Astrocyte (in vitro differentiated cells and primary cell): ENCODE measurements at regions not wholly inside any gene's neighbourhood (a gene's known extent, or its start where the extent isn't known, plus 50 kb on each side); places are given as distances from the start of the nearest gene placed in this dataset.

ENCODE experiments used
- DNase-seq: peaks from one replicate; pipeline ENCODE4 v3.0.0-alpha.2; 2010; ENCODE audit warnings: low read depth
- FAIRE-seq: peaks from 2 replicates; lab custom pipeline; 2011; peaks lifted over from hg19 to GRCh38; lab: Jason Lieb, UNC
- H2AFZ ChIP-seq: 2 replicates; pipeline ENCODE4 v1.6.0; 2012; ENCODE audit warnings: low read depth, low read length, inconsistent platforms
- H3K27ac ChIP-seq: 2 replicates; pipeline ENCODE4 v1.5.1; 2011; ENCODE audit warnings: low read depth, low read length, inconsistent platforms
- H3K27me3 ChIP-seq: 2 replicates; pipeline ENCODE4 v1.6.0; 2011; ENCODE audit warnings: low read length, inconsistent platforms; ENCODE audit not compliant: insufficient read depth
- H3K36me3 ChIP-seq: 2 replicates; pipeline ENCODE4 v1.5.1; 2011; ENCODE audit warnings: low read length, inconsistent platforms; ENCODE audit not compliant: insufficient read depth
- H3K4me1 ChIP-seq: 2 replicates; pipeline ENCODE4 v1.5.1; 2011; ENCODE audit warnings: low read length, inconsistent platforms; ENCODE audit not compliant: insufficient read depth
- H3K4me2 ChIP-seq: 2 replicates; pipeline ENCODE4 v1.6.0; 2012; ENCODE audit warnings: low read length, inconsistent platforms
- H3K4me3 ChIP-seq: 2 replicates; pipeline ENCODE4 v1.5.1; 2011; ENCODE audit warnings: low read depth, mild to moderate bottlenecking, low read length, inconsistent platforms; ENCODE audit not compliant: insufficient read depth
- H3K79me2 ChIP-seq: 2 replicates; pipeline ENCODE4 v1.6.0; 2012; ENCODE audit warnings: mild to moderate bottlenecking, low read length, inconsistent platforms; ENCODE audit not compliant: insufficient read depth
- H3K9ac ChIP-seq: 2 replicates; pipeline ENCODE4 v1.6.0; 2012; ENCODE audit warnings: mild to moderate bottlenecking, low read length, inconsistent platforms
- H3K9me3 ChIP-seq: 2 replicates; pipeline ENCODE4 v1.5.1; 2012; ENCODE audit warnings: low read depth, mild to moderate bottlenecking, low read length, inconsistent platforms; ENCODE audit not compliant: insufficient read depth
- H4K20me1 ChIP-seq: 2 replicates; pipeline ENCODE4 v1.6.0; 2012; ENCODE audit warnings: low read length, inconsistent platforms; ENCODE audit not compliant: insufficient read depth
- H3K27ac Mint-ChIP-seq: one replicate; pipeline ENCODE4 v1.8.0; 2021; ENCODE audit warnings: mild to moderate bottlenecking, mixed read lengths; ENCODE audit not compliant: unreplicated experiment
- H3K27me3 Mint-ChIP-seq: one replicate; pipeline ENCODE4 v1.8.0; 2021; ENCODE audit warnings: low read depth, mixed read lengths; ENCODE audit not compliant: unreplicated experiment
- H3K36me3 Mint-ChIP-seq: one replicate; pipeline ENCODE4 v1.8.0; 2021; ENCODE audit warnings: low read depth, mixed read lengths; ENCODE audit not compliant: unreplicated experiment
- H3K4me1 Mint-ChIP-seq: one replicate; pipeline ENCODE4 v1.8.0; 2021; ENCODE audit warnings: low read depth, mixed read lengths; ENCODE audit not compliant: unreplicated experiment
- H3K4me3 Mint-ChIP-seq: one replicate; pipeline ENCODE4 v1.8.0; 2021; ENCODE audit warnings: mild to moderate bottlenecking, moderate library complexity, mixed read lengths; ENCODE audit not compliant: unreplicated experiment
- H3K9me3 Mint-ChIP-seq: one replicate; pipeline ENCODE4 v1.8.0; 2021; ENCODE audit warnings: mild to moderate bottlenecking, mixed read lengths; ENCODE audit not compliant: unreplicated experiment
- EZH2 ChIP-seq: IDR thresholded peaks from 2 replicates; pipeline ENCODE4 v1.6.1; 2012; ENCODE audit warnings: mild to moderate bottlenecking, low read length, inconsistent platforms; ENCODE audit not compliant: insufficient read depth
- TF ChIP-seq, protein P1 (sequence below): IDR thresholded peaks from 2 replicates; pipeline ENCODE4 v1.5.1; 2011; ENCODE audit warnings: low read depth, mild to moderate bottlenecking, inconsistent platforms, low read length, moderate library complexity; ENCODE audit not compliant: insufficient read depth

DNA sequence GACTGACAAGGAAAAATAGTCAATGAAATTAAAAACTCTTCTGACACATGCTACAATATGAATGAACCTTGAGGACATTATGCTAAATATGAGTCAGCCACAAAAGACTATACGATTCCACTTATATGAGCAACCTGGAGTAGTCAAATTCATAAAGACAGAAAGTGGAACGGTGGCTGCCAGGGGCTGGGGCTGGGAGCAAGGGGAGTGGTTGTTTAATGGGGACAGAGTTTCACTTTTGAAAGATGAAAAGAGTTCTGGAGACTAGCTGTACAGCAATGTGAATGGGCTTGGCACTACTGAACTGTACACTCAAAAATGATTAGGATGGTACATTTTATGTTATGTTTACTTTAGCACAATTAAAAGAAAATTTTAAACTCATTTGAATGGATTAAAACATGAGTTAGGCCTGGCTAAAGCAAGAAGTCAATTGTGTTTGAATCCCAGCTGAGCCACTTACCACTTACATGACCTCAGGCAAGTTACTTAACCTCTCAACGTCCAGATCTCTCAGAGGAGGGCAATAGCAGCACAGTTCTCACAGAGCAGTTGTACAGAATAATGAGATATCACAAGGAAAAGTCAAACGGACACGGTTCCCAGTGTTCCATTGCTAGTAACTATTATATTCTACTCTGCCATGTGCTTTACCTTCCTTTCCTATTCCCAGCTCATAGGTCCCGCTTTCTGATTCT lies 102.5 kb downstream of the SPTSSA start:
- Histone ChIP-seq H3K4me3 (no peak overlapping the region), H2AFZ (no peak overlapping the region), H3K36me3 (no peaks in the 10 kb centered on the region), H3K27me3 (no peaks in the 10 kb centered on the region), H3K9me3 (no peaks in the 10 kb centered on the region), H3K9ac (no peak overlapping the region), H3K27ac (no peak overlapping the region), H4K20me1 (no peaks in the 10 kb centered on the region), H3K4me2 (no peak overlapping the region), H3K79me2 (no peaks in the 10 kb centered on the region), H3K4me1 (peaks cover 12% of the 10 kb centered on the region)
- Mint-ChIP-seq H3K36me3 (no peaks in the 10 kb centered on the region), H3K27ac (no peak overlapping the region), H3K4me3 (no peak overlapping the region), H3K9me3 (no peaks in the 10 kb centered on the region), H3K4me1 (peaks cover 15% of the 10 kb centered on the region), H3K27me3 (no peaks in the 10 kb centered on the region)
- FAIRE-seq (no peak), DNase-seq (no peak)
- TF ChIP-seq, protein P1, sequence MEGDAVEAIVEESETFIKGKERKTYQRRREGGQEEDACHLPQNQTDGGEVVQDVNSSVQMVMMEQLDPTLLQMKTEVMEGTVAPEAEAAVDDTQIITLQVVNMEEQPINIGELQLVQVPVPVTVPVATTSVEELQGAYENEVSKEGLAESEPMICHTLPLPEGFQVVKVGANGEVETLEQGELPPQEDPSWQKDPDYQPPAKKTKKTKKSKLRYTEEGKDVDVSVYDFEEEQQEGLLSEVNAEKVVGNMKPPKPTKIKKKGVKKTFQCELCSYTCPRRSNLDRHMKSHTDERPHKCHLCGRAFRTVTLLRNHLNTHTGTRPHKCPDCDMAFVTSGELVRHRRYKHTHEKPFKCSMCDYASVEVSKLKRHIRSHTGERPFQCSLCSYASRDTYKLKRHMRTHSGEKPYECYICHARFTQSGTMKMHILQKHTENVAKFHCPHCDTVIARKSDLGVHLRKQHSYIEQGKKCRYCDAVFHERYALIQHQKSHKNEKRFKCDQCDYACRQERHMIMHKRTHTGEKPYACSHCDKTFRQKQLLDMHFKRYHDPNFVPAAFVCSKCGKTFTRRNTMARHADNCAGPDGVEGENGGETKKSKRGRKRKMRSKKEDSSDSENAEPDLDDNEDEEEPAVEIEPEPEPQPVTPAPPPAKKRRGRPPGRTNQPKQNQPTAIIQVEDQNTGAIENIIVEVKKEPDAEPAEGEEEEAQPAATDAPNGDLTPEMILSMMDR: no peak
- no peak for TF ChIP-seq EZH2

DNA sequence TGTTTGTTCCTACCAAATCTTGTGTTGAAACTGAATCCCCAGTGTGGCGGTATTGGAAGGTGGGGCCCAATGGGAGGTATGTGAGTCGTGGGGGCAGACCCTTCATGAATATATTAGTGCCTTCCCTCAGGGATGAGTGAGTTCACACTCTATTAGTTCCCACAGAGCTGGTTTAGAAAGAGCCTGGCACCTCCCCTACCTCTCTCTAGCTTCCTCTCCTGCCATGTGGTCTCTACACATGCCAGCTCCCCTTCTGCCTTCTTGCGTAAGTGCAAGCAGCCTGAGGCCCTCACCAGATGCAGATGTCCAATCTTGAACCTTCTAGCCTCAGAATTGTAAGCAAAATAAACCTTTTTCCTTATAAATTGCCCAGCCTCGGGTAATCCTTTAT lies 105.8 kb downstream of the SPTSSA start:
- H3K4me1 ChIP-seq: peaks cover 9% of the 10 kb centered on the region
- Mint-ChIP-seq H3K4me1 (peaks cover 15% of the 10 kb centered on the region), H3K27me3 (no peaks in the 10 kb centered on the region), H3K4me3 (no peak overlapping the region), H3K36me3 (no peaks in the 10 kb centered on the region), H3K27ac (peak overlapping the region; percentile 58), H3K9me3 (no peaks in the 10 kb centered on the region)
- no peak overlapping the region for H3K4me2 ChIP-seq
- H3K79me2 ChIP-seq: no peaks in the 10 kb centered on the region
- H3K9ac ChIP-seq: no peak overlapping the region
- H3K9me3 ChIP-seq: no peaks in the 10 kb centered on the region
- DNase-seq (no peak), FAIRE-seq (no peak)
- no peak overlapping the region for H3K27ac ChIP-seq
- H3K27me3 ChIP-seq: no peaks in the 10 kb centered on the region
- H2AFZ ChIP-seq: peak overlapping the region; percentile 8
- no peaks in the 10 kb centered on the region for H4K20me1 ChIP-seq
- H3K36me3 ChIP-seq: no peaks in the 10 kb centered on the region
- H3K4me3 ChIP-seq: no peak overlapping the region
- TF ChIP-seq EZH2: no peak
- TF ChIP-seq, protein P1: no peak

DNA sequence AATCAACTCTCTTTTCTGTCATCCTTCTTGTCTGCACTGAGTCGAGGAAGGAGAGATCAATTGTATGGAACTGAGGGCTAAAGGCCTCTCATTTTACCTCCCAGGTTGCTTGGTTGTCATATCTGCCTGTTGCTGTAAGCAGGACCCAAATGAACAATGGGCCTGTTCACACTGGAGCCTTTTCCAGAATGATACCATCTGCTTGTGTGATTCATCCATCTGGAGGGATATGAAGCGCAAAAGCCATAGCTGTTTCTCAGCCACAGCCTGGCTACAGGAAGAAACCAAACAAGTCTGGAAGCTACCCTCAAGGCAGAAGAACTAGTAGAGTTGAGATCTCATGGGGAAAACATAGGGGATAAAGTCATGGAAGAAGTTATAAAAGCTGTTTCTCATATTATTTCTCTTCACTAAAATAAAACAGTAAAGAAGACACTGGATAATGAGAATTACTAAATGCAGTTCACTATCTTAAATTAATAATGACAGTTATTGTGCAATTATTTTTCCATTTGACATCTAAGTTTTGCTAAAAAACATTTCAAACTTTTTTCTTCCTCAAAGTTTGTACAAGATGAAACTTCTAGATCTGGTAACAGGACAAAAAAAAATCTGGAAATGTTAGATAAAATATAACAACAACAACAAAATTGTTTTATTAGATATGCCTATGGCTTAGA lies 106.3 kb downstream of the SPTSSA start:
- peaks cover 9% of the 10 kb centered on the region for H3K4me1 ChIP-seq
- no peak for TF ChIP-seq EZH2
- TF ChIP-seq, protein P1: no peak
- H3K79me2 ChIP-seq: no peaks in the 10 kb centered on the region
- H3K36me3 Mint-ChIP-seq: no peaks in the 10 kb centered on the region
- H3K36me3 ChIP-seq: no peaks in the 10 kb centered on the region
- no peak overlapping the region for H3K4me2 ChIP-seq
- no peaks in the 10 kb centered on the region for H3K27me3 Mint-ChIP-seq
- H3K4me3 ChIP-seq: no peak overlapping the region
- peaks cover 15% of the 10 kb centered on the region for H3K4me1 Mint-ChIP-seq
- no peak overlapping the region for H3K9ac ChIP-seq
- H3K9me3 ChIP-seq: no peaks in the 10 kb centered on the region
- H3K4me3 Mint-ChIP-seq: no peak overlapping the region
- no peaks in the 10 kb centered on the region for H4K20me1 ChIP-seq
- peak; percentile 92 for DNase-seq
- H3K27ac Mint-ChIP-seq: peak overlapping the region; percentile 58
- peak; percentile 13 for FAIRE-seq
- no peaks in the 10 kb centered on the region for H3K9me3 Mint-ChIP-seq
- peak overlapping the region; percentile 54 for H2AFZ ChIP-seq
- H3K27me3 ChIP-seq: no peaks in the 10 kb centered on the region
- peak overlapping the region; percentile 37 for H3K27ac ChIP-seq
